GM18502 (cell line): ENCODE measurements at regions not wholly inside any gene's neighbourhood (a gene's known extent, or its start where the extent isn't known, plus 50 kb on each side); places are given as distances from the start of the nearest gene placed in this dataset.

Source experiments
- ATAC-seq: cut with Tn5 transposase; IDR thresholded peaks from one replicate; pipeline ENCODE4 v1.9.1; 2021; ENCODE audit warnings: mild to moderate bottlenecking; ENCODE audit not compliant: unreplicated experiment, poor library complexity

DNA sequence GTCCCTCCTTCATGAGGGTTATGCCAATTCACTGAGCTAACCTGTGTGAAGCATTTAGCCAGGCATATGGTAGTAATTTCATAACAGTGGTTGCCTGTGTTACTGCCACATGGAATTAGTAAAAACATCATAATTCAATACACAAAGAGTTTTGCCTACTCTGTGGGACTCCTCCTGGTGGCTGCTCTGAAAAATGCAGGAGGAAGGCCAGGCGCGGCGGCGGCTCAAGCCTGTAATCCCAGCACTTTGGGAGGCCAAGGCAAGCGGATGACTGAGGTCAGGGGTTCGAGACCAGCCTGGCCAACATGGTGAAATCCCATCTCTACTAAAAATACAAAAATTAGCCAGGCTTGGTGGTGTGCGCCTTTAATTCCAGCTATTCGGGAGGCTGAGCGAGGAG is 547.3 kb downstream of the CDK5RAP2 start:
- ATAC-seq, result no peak

DNA sequence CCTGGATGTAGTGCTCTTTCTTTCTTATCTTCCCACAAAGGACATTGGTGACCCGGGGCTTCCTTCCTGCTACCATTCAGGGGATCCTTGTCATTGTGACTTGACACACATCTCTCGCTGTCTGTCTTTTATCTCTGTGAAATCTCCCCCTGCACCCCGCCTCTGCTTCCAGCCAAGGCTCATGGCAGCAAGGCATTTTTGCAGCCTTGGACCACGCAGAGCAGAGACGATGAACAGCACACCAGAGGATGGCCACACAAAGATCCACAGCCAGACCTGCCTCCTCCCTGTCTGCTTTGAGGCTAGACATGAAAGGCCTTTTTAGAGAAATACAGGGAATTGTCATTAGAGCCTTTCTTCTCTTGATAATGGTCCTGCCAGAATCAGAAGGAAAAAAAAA is 549.1 kb downstream of the CDK5RAP2 start:
- no peak for ATAC-seq

DNA sequence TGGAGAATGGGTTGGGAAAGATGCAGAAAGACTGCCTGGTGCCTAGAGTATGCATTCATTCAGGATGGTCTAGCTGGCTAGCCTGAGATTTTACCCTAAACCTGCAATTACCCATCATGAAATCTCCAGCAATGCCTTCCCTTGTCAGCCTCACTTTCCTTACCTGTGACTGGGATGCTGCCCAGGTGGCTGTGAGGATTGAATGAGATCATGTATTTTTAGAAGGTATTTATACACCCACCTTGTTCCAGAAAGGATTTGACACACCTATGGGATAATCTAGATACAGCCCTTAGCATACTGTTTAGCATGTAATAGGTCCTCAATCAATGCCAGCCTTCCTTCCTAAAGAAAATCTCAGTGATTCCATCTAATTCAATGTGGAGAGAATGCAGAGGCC is 561.4 kb downstream of the CDK5RAP2 start:
- ATAC-seq, result no peak

DNA sequence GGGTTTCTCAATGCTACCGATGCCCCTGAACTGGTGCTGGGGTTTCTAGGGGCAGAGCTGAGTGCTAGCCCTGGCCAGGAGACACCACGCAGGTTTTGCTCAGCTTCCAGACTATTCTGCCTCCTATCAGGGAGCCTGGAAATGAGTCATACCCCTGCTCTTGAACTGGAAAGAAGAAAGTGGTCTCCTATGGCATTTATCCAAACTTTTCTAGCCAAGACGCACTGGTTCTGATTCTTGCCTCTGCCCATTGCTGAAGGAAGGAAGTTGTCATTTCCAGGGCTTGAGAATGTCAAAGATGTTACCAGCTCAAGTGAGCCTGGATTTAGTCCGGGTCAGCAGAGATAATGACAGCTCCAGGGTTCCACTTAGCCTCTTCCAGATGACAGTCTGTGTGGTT is 561.9 kb downstream of the CDK5RAP2 start:
- no peak for ATAC-seq

DNA sequence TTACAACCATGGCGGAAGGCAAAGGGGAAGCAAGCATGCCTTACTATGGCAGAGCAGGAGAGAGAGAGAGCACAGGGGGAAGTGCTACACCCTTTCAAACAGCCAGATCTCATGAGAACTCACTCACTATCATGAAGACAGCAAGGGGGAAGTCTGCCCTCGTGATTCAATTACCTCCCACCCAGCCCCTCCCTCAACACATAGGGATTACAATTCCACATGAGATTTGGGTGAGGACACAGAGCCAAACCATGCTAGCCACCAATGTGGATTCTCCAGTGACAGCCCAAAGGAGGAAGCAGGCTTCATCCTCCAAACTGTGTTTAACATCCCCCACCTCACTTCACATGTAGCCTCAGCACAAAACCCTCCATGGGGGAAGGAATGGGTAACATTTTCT is 563.7 kb downstream of the CDK5RAP2 start:
- no peak for ATAC-seq

DNA sequence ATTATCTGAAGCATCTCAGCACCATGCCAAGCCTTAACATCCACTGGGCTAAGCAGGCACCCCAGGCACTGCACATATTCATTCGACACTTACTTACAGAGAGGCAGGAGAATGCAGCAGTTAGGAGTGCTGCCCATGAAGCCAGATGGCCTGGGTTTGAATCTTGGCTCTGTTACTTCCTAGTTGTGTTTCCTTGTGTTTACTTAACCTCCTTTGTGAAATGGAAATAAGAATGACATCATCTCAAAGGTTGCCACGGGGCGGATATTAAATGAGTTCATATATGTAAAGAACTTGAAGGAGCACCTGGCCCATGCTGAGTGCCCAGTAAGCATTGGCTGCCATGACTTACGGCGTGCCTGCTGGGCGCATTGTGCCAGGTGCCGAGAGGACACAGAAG is 565.2 kb downstream of the CDK5RAP2 start:
- no peak for ATAC-seq

DNA sequence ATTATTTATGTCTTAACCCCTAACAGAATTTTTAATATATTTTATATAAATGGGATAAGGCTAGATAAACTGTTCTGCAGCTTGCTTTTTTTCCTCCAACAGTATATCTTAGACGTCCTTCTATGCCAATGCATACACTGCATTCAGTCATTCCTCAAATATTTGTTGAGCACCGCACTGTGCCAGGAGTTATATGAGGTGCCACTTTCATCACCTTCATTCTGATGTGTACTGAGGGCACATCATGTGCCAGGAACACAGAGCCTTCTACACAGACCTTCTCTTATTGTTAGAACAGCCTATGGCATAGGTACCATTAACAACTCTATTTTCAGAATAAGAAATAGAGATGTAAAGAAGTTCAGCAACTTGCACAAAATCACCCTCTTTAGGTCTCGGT is 570.1 kb downstream of the CDK5RAP2 start:
- ATAC-seq, result no peak

DNA sequence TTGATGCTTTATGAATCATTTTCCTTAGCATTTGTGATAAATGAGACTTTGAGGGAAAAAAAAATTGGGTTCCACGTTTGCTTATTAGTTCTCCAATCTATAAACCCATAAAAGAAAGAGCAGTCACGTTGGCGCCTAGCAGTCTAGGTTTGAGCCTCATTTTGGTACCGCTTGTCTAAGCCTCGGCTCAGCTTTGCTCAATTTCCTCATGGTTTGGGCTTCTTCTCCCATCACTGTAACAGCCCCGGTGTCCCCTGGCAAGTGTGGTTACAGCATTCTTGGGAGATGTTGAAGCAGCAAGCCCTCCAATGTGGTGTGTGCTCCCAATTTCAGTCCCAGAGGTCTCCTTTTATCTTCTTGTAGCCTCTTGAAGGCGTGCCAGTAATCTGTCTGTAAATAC is 578.4 kb downstream of the CDK5RAP2 start:
- ATAC-seq, result no peak

DNA sequence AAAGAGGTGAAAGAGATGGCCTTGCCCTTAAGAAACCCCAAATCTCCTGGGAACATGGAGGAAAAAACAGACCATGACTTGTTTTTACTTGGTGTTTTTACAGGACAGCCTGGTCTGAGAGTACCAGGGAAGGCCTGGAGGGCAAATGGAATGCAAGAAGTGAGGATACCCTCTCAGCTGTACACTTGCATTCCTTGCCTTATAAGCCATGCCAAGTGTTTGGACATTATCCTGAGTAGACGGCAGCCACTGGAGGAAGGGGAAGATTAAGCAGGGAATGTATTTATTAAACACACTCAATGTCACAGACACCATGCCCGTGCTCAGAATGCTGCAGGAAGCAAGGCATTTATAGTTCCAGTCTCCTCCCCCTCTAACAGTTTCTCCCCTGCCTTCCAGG is 581.4 kb downstream of the CDK5RAP2 start:
- ATAC-seq, result no peak

DNA sequence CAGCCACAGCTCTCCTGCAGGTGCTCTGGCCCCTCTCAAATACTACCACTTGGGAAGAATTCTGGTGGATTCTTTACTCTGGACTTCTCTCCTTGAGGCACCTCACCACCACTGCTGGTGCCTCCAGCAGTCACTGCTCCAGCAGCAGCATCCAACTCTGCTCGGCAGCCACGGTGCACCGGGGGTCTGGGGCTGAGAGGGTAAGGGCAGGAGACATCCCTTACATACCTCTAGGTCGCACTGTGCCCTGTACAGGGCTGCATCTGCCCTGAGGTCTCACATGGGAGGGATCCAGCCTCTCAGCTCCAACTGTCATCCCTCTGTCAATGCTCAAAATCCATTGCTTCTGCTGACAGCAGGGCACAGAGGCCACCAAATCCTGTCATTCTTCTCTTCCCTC is 588.2 kb downstream of the CDK5RAP2 start:
- ATAC-seq, result no peak

DNA sequence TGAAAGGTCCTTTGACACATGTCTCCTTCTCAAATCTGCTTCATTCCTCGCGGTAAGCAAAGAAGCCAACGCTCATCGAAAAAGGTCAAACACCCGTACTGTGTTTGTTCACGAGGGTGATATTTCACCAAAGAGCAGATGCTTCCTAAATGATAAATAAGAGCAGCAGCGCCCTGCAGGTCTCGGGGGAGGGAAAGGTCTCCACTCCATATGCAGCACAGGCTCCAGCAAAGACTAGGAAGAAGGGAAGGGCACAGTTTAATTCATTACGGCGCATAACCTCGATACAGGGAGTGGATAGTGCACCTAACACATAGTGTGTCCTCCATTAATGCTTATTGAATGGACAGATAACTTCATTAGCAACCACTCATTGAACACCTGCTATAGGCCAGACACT is 593.3 kb downstream of the CDK5RAP2 start:
- ATAC-seq, result no peak

DNA sequence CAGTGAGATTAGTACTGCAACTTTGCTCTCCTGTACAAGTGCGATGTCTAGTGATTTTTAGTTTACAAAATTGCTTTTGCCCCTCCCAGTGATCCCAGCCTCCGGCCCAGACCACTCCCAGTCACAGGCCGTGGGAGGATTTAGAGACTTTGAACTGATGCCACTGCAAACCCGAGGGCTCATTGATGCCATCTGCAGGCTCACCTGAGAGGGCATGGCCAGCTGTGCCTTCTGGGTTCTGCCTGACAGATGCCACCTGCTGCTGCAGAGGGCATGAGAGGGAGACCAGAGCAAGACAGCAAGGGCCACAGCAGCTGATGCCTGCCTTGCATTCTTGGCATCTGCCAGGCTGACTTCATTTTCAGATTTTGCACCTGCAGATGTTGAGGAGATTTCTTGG is 593.8 kb downstream of the CDK5RAP2 start:
- ATAC-seq, result no peak

DNA sequence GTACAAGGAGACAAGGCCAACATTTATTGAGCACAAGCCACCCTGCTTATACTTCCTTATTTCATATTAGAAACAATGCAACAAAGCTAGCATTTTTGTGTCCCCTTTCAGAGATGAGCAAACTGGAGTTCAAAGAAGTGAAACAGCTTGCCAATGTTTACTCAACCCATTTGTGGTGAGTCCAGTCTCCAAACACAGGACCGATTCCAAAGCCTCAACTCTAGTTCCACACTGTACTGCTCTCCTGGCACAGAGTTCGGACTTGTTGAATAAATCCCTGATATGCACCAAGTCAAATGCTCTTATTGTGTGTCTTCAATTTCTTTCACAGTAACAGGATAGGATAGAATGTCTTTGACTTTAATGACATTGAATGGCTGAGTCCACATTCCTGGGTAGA is 604.8 kb upstream of the BRINP1 start:
- ATAC-seq, result no peak

DNA sequence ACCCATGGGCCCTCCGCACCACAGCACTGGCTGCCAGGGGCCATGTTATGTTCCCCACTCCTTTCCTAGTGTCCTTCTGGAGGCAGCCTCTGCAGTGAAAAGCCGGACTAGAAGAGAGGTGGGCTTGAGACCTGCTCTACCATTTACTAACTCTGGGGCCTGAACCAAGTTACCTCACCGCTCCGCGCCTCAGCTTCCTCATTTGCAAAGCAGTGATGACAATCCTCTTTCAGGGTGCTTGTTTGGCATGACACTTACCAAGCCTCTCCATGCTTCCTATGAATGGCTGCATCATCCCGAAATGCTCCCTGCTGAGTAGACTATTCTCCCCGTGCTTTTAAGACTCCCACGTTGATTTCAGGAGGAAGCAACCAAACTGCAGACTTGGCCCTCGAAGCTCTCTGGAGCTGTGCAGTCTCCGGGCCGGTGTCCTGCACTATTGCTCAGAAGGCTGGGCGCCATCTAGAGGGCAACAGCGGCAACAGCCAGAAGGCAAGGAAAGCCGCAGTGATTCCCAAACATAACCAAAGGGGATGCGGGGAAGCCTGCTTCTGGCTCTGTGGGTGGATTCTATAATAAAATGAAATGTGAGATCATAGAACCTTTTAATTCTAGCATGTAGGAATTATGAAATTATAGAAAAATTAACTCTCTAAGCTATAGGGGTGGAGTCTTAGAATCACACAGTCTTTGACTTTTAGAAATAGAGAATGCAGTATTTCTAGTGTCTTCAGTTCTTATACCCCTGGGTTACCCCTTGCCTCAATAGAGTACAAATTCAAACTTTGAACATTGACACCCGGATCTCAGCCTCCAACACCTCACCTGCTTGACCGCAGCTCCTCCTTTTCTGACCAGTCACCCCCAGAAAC is 599.8 kb upstream of the BRINP1 start:
- ATAC-seq, result peak; percentile 87

DNA sequence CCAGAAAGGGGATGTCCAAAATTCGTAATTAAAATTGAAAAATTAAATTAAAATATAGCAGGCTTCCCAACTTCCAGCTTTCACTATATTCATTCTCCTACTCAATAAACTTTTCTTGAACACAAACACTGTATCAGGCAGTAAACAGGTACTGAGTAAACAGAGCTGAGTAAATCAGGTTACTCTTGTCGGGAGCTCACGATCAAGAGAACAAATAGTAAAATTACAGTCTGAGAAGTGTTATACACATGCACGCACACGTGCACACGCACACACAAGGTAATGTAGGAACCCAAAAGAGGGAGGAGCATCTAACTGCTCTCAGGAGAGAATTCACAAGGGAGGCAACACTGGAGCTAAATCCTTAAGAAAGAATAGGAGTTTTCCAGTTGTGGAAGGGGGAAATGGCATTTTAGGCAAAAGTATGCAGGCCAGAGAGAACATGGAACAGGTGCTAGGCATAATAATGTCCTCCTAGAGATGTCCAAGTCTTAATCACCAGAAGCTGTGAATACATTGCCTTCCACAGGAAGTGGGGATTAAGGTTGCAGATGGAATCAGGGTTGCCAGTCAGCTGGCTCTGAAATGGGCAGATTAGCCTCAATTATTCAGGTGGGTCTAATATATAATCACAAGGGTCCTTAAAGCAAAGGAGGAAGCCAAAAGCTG is 598.8 kb upstream of the BRINP1 start:
- ATAC-seq, result no peak

DNA sequence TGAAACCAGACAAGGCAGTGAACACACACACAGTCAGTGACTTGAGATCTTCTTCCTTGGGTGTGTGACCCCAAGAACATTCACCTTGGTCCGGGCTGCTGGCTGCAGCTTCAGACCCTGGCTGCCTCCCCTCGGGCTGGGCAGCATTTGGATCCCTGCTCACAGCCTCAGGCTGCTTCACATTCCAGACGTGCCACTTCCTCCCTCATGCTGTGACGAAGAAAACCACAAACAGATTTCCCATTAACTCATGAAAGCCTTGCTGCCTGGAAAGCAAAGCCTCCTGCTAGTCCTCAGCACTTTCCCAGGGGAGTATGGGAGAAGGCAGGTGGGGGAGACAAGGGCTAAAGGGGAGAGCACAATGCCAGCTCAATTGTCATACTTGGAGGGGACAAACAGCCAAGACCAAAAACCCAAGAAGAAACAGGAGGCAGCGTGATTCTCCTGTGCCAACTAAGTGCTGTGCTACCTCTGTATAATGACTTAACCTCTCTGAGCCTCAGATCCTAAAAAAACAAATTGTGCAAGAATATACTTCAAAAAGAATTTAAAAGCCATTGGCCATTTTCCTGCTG is 594.6 kb upstream of the BRINP1 start:
- ATAC-seq, result no peak

DNA sequence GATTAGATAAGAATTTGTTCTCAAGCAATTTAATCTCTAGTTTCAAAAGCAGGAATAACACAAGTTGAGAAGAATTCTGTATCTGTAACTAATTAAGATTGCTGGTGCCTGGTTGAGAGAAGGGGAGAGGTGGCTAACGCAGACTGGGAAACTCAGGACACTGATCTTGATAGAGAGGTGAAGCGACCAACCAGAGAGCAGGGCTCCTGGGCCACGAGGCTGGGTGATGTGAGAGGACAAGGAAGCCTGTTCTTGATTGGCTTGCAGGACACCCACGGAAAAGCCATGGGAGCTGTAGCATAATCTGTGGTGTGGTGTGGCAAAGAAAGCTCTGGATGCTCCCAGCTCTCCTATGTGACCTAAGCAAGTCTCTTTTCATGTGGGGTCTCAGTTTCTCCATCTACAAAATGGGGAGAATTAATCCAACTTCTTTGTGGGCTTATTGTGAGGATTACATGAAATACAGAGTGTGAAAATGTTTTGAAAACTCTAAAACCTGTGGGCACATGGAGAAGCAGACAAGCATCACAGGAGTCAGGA is 594.1 kb upstream of the BRINP1 start:
- no peak for ATAC-seq

DNA sequence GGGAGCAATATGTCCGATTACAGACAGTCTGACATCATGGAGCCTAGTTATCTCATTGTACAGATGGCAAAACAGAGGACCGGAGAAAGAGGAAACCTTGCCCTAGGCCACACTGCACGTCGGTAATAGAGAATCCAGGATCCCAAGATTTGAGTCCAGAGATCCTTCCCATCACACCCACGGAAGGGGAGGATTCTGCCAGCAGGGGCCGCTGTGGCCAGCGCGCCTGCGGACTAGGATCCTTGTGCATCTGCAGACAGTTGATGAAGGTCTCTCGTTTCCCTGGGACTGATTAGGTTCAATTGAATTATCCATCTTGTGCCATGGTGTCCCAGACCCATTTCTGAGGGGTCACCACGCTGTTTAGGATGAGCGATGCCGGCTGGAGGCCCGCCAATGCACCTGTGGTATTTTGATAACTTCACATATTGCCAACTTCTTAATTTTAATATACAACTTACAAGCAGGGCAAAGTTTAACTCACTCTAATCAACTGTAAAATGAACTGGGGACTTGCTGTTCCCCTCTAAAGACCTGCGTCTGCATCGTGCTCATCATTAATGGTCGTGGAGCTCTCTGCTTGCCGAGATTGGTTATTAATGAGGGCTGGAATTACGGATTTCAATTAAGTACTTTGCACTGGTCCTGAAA is 592.7 kb upstream of the BRINP1 start:
- ATAC-seq, result no peak

DNA sequence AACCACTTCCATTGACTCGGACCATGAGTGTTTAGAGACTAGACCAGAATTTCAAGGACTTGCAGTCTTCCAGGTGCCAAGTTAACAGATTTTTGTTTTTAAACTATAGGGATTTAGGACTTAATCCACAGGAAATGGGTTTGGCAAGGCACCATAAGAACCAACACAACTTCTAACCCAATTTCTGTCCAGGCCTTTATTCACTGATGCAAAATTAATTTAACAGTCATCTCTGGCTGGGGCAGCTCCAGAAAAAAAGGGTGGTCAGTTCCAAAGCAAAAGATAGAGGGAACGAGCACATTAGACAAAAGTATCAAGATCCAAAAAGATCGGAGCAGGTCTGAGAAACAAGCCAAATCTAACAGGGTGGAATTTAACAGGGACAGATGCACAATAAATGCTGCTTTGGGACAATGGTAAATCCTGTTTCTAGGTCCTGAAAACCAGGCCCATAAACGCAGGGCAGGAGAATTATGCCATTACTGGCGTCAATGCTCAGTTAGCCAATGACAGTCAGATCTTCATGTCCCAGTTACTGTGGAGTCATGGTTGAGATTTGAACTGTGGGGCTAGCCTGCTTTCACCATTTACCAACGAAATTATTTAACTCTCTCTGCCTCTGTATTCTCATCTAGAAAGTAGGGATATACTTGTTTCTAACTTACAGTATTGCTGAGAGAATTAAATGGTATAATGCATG is 590.8 kb upstream of the BRINP1 start:
- ATAC-seq, result no peak

DNA sequence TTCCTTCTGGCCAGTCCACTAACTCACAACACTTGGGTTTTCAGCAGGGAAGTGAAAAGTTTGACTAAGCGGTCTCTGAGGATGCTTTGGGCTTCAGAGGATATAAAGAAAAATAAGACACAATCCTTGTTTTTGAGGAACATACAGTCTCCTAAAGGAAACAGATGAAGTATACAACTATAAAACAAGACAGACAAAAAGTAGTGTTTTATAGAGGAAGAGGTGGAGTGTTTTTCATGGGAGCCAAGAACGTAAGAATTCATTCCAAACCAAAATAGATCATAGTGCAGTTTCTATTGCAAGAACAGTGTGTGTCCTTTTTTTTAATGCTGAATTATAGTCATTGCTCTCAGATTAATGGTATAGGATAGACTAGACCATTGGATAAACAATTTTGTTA is 586.9 kb upstream of the BRINP1 start:
- no peak for ATAC-seq
